GM21360 (cell line): ENCODE measurements at regions not wholly inside any gene's neighbourhood (a gene's known extent, or its start where the extent isn't known, plus 50 kb on each side); places are given as distances from the start of the nearest gene placed in this dataset.

ENCODE experiments used
- ATAC-seq: cut with Tn5 transposase; IDR thresholded peaks from one replicate; pipeline ENCODE4 v1.9.1; 2021; ENCODE audit warnings: mild to moderate bottlenecking, moderate library complexity; ENCODE audit not compliant: unreplicated experiment

DNA sequence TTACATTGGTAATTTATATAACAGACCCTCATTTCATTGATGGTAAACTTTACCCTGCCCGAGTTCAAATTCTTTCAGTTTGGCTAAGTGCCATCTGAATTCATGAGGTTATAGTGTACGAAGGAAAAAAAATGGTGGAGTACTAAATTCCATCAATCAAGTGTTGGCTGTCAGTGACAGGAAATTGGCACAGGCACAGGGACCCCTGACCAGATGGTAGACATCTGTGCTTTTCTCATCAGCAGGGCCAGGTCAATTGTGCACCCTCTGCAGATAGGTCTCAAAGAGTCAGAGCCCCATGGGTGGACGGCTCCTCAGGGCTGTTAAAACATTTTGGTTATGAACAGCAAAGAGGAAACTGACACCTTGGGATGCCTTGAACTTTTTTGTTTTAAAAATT is 439.2 kb downstream of the SETBP1 start:
- ATAC-seq = no peak

DNA sequence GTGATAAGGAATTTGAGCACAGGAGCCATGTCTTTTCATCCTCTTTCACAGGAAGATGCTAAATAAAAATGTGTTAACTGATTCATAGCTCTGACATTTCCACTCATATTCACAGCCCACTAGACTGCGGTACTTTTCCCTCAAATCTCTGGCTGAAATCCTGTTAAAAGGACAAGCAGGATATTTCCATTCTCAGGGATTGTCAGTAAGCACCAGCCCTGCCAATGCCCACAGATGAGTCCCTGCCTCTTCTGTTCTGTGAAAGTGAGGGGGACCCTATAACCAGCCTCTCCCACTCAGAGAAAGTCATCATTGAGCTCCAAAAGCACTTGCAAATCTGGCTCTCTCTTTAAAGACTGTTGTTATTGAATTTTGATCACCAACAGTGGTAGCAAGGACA is 440.5 kb downstream of the SETBP1 start:
- ATAC-seq = no peak

DNA sequence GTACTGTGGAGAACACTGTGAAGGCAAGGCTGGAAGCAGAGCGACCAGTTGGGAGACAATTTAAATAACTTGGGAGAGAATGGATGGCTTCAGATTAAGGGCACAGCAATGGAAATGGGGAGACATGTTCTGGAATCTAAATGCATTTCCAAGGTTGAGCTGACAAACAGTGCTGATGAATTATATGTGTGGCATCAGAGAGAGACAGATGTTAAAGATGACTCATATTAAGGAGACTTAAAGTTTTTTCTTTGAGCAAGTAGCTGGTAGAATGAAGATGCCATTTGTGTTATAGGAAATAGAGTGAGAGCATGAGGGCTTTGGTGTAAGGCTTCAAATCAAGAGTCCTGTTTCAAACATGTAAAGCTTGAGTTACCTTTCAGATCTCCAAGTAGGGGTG is 441.8 kb downstream of the SETBP1 start:
- no peak for ATAC-seq

DNA sequence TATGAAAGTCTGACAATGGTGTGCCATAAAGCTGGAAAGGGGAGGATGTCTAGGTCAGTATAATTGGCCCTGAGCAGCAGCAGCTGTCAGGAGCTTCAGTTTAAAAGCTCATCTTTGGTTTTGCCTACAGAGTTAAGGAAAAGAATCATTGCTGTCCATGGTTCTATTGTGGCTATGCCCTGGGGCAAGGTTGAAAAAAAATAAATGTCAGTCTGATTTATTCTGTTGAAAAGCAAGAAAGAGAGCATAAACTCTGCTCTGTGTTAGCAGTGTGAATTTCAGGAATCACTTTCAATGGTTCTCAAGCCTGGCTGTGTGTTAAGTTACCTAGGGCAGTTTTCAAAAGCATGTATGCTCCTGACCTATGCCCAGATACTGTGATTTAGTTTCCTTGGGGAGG is 446.7 kb downstream of the SETBP1 start:
- ATAC-seq = no peak

- no peak for ATAC-seq
Measured at GRCh38 chr18:45133276-45133675, 452.6 kb downstream of the SETBP1 start.

DNA sequence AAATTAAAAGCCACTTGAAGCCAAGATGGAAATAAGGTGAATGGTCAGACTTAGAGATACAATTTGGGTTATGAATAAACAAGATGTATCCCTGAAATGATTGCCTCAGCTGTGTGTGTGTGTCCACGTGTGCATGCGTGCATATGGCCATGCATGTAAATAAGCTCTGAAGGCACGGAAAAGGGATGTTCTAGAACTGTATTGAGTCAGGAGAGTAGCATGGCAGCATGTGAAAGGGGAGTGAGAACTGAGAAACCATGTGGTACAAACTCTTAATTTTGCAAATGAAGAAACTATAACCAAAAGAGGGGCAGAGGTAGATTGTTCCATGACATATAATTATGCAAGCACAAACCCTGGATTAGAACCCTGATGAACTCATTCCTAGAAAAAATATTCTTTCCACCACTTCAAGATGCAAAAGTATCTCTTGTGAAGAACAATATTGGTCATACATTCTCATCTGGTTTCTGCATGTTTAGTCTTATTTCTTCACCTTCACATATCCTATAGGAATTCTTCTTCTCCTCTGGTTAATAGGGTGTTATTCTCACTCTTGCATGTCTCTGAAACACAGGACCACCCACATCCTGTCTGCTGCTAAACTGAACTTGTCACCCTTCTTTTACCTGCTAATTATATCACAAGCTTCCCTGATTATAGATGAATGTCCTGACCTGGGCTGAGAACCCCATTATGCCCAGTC is 455.8 kb downstream of the SETBP1 start:
- no peak for ATAC-seq

- no peak for ATAC-seq
Measured at GRCh38 chr18:45137087-45137419, 456.4 kb downstream of the SETBP1 start.

DNA sequence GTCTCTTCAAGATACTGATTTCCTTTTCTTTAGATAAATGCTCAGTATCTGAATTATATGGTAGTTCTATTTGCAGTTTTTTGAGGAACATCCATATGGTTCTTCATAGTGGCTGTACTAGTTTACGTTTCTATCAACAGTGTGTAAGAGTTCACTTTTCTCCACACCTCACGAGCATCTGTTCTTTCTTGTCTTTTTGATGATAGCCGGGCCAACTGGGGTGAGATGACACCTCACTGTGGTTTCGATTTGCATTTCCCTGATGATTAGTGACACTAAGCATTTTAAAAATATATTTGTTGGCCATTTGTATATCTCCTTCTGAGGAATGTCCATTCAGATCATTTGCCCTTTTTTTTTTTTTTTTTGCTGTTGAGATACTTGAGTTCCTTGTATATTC is 458.8 kb downstream of the SETBP1 start:
- no peak for ATAC-seq

DNA sequence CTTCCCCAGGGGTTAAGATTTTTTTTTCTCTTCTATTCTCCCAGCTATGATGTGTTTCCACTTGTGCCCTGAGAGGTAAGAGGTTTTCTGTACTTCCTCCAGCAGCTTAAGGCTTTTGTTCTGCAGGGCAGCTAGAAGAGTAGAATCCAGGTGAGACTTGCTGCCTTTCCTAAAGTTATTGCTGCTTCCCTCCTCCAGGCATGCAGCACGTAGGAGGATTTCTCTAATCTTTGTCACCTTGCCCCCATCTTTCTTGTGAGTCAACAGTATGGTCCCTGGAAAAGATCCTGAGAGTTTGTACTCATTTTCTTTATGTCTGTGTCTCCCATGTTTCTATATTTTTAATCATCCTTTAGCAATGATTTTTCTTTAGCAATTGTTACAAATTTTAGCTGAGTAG is 462.2 kb downstream of the SETBP1 start:
- ATAC-seq = no peak

- ATAC-seq = no peak
Measured at GRCh38 chr18:45149712-45150111, 465.6 kb upstream of the SLC14A2 start.

DNA sequence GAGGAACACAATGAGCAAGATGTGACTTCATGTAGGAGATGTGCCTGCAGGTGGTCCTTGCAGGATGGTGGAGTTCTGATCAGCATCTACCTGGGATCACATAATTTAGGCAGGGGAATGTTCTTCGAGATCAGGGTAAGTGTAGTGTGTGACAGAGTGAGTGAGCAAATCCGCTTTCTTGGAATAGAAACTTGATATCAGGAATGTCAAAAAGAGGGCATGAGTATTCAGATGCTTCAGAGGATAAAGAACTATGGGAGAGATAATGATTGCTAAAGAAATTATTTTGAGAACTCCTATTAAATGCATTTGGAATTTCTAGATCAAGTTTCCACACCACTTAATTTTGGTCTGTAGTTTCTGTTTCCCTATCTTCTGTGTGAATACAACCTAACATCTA is 463.6 kb upstream of the SLC14A2 start:
- no peak for ATAC-seq

GRCh38 chr18:45155526-45155925 is 459.8 kb upstream of the SLC14A2 start:
- ATAC-seq = no peak

DNA sequence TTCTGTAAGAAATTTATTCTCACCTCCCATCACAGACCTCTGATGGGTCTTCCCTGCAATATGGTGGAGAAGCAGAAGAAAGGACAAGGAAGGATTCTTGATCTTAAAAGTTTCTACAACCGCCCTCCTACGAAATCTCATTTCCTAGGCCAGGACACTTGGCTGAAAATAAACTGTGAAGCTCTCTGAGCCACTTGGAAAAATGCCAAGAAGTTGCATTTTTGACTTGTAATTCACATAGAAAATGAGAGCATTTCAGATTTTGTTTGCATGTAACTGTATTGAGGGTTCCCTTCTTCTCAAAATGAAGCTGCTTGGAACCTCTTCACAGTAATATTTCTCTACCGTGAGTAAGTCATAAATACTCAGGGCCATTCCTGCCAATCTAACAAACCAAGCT is 458.3 kb upstream of the SLC14A2 start:
- ATAC-seq = no peak

DNA sequence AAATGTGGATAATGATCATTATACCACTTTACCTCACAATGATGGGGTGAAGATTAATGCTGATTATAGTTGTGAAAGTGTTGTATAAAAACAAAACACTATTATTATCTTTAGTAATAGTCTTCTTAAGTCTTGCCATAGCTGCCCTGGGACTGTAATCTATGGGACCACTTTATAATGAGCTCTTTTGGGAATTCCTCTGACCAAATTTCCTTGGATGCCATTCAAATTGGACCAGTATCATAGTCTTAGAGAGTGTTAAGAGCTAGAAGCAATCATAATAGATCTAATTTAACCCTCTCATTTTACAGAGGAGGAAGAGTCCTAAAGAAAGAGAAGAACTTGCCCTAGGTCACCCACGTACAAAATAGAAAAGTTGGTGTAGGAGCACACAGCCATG is 457.7 kb upstream of the SLC14A2 start:
- ATAC-seq = no peak

GRCh38 chr18:45161850-45162249 is 453.4 kb upstream of the SLC14A2 start:
- ATAC-seq = peak; percentile 90

- ATAC-seq = no peak
Measured at GRCh38 chr18:45163871-45164270, 451.4 kb upstream of the SLC14A2 start.

GRCh38 chr18:45164551-45164950 is 450.7 kb upstream of the SLC14A2 start:
- no peak for ATAC-seq

GRCh38 chr18:45165176-45165713 is 450.0 kb upstream of the SLC14A2 start:
- no peak for ATAC-seq

DNA sequence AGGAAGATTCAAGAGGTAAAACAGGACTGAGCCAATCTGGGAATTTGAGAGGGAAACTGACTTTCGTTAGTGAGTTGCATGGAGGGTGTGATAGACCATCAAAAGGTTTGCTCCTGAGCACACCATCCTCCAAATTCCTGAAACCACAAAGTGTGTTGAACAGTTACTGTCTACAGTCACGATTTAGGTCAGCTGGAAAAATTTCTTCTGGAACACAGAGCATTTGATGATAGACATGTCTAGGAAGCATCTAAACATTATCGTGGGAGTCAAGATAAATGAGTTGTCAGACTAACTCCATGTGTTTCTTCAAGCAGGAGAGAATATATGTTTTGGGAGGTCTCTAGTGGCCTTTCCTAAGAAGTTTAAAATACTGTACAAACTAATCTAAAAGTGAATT is 449.4 kb upstream of the SLC14A2 start:
- no peak for ATAC-seq

- no peak for ATAC-seq
Measured at GRCh38 chr18:45166341-45166835, 448.9 kb upstream of the SLC14A2 start.

DNA sequence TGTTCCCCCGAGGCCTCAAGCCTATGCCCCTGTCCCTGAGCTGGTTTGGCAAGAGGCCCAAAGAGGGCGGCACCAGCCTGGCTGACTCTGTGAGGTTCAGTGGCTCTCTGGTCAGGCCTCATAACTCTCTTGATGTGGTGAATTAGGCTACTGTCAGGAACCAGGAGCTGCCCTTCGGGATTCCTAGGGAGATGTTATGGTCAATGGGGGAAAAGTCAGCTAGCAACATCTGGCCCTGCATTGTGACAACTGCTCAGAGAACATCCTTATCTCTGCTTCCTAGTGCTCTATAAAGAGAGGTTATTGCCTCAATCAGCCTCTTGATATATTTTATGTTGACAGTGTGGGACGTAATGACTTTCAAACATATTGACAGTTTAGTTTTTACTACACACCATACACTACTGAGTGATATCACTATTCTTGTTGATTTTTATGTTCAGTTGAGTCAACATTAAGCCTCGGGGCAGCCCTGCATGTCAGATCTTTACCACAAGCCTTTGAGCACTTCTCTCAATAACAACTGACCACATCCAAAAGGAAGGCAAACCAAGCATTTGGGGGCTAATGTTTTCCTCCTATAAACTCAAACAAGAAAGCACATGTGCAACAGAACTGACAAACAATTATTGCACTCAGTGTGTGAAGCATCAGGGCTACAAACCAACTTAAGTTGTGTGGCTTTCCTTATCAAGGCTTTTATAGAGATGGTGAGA is 448.3 kb upstream of the SLC14A2 start:
- no peak for ATAC-seq

DNA sequence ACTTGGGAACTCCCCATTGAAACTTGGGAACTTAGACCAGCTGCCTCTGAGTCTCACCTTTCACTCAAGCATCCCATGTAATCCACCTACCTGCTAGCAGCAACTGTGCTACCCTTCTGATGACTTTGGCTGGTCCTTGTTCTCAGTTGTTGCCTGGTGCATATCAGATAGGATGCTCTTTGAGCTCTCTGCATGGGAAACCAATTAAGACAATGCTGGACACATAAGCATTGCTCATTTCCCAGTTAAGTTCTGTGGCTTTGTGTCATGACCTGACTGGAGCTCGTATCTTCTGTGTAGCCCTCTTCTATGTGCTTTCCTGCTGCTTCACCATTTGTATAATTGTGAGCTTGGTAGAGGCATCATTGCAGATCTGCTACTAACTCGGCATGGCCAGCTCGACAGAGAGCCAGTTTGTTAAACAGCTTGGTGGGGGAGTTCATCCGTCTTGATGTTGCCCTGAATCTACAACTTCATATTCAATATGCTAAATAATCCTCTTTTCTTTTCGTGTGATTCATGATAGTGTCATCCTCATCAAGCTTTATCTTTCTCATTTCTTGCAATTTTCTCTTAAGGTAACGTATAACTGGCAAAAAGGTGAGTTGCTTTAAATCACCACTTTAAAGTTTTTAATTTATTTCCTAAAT is 447.5 kb upstream of the SLC14A2 start:
- no peak for ATAC-seq
